HCT116 (cell line): ENCODE measurements at regions not wholly inside any gene's neighbourhood (a gene's known extent, or its start where the extent isn't known, plus 50 kb on each side); places are given as distances from the start of the nearest gene placed in this dataset.

ENCODE experiments used
- ATAC-seq: fragments of 200-7000 bp; cut with Tn5 transposase; 2 replicates; pipeline ENCODE4 v1.9.1; 2020; ENCODE audit warnings: mild to moderate bottlenecking, moderate library complexity
- BruUV-seq: library from RNA; stranded (reverse); fragments of 400-500 nt; replicated peaks from 2 replicates; lab custom pipeline; 2021; lab: Mats Ljungman, UMichigan
- CTCF ChIA-PET: fragments of 300-600 bp; sonication (Branson Sonifier 250); formaldehyde crosslinking; loops from one replicate; lab custom pipeline; 2021; ENCODE audit warnings: antibody characterized with exemption; lab: Charles Lee
- POLR2A ChIA-PET: fragments of 300-600, 350-600 bp; sonication (Branson Sonifier 250); formaldehyde crosslinking; loops from one replicate; lab custom pipeline; 2021; ENCODE audit warnings: antibody characterized with exemption; lab: Charles Lee
- RAD21 ChIA-PET, 2 experiments: fragments of 300-600 bp; sonication (Branson Sonifier 250); formaldehyde crosslinking; loops; one replicate each; lab custom pipeline; 2023; ENCODE audit warnings: low total read pairs in 2 of 2; ENCODE audit not compliant: uncharacterized antibody in 2 of 2, unreplicated experiment in 2 of 2, low non-redundant PET in 1 of 2; lab: Charles Lee
- DNase-seq: peaks from one replicate; pipeline ENCODE4 v3.0.0-alpha.2; 2010; ENCODE audit warnings: low read depth, low spot score
- H2AFZ ChIP-seq: fragments of 200-600 bp; shearing (Covaris generic), sonication (generic); 2 replicates; pipeline ENCODE4 v1.6.1; 2017; ENCODE audit warnings: low read depth, mixed run types, mixed read lengths, antibody characterized with exemption, low read length; ENCODE audit not compliant: poor library complexity, severe bottlenecking
- H3K27ac ChIP-seq: 2 replicates; pipeline ENCODE4 v1.5.1; 2012; ENCODE audit warnings: low read depth, low read length
- H3K27me3 ChIP-seq: fragments of 200-600 bp; sonication (generic); 2 replicates; pipeline ENCODE4 v1.6.1; 2016; ENCODE audit warnings: mixed run types, low read length, mixed read lengths; ENCODE audit not compliant: insufficient read depth
- H3K36me3 ChIP-seq, 2 experiments: fragments of 200-500 bp in 1 of 2; fragments of 200-600 bp in 1 of 2; sonication (Bioruptor generic) in 1 of 2; sonication (generic) in 1 of 2; 2 replicates each; pipeline versions ENCODE4 v1.5.1 to v1.6.1; 2014 to 2016; ENCODE audit warnings: low read length in 2 of 2, inconsistent platforms in 1 of 2, mixed read lengths in 1 of 2, mixed run types in 1 of 2; ENCODE audit not compliant: insufficient read depth in 2 of 2, control insufficient read depth in 1 of 2
- H3K4me1 ChIP-seq, 2 experiments: fragments of 200-600 bp in 1 of 2; sonication (generic) in 1 of 2; 2 replicates each; pipeline versions ENCODE4 v1.5.1 to v1.6.1; 2012 to 2017; ENCODE audit warnings: low read length in 2 of 2, inconsistent platforms in 1 of 2, mild to moderate bottlenecking in 1 of 2, mixed read lengths in 1 of 2, mixed run types in 1 of 2, moderate library complexity in 1 of 2; ENCODE audit not compliant: insufficient read depth in 2 of 2, control insufficient read depth in 1 of 2
- H3K4me2 ChIP-seq: fragments of 200-600 bp; sonication (generic); 2 replicates; pipeline ENCODE4 v1.6.1; 2017; ENCODE audit warnings: mixed run types, low read length, mixed read lengths
- H3K4me3 ChIP-seq, 2 experiments: fragments of 200-600 bp in 1 of 2; sonication (generic) in 1 of 2; replicated peaks in 1 of 2; 2 replicates each; pipeline ENCODE4 v1.5.1; 2011 to 2016; ENCODE audit warnings: low read length in 2 of 2, control low read depth in 1 of 2, low read depth in 1 of 2, mild to moderate bottlenecking in 1 of 2, mixed read lengths in 1 of 2, mixed run types in 1 of 2
- H3K79me2 ChIP-seq: fragments of 200-600 bp; sonication (generic); 2 replicates; pipeline ENCODE4 v1.6.1; 2017; ENCODE audit warnings: mild to moderate bottlenecking, mixed run types, low read length, moderate library complexity, mixed read lengths; ENCODE audit not compliant: insufficient read depth
- H3K9ac ChIP-seq: fragments of 200-600 bp; sonication (generic); 2 replicates; pipeline ENCODE4 v1.6.1; 2016; ENCODE audit warnings: low read length, mixed read lengths
- H3K9me2 ChIP-seq: fragments of 200-600 bp; sonication (generic), shearing (Covaris generic); 2 replicates; pipeline ENCODE4 v1.6.1; 2017; ENCODE audit warnings: mixed run types, mild to moderate bottlenecking, moderate library complexity; ENCODE audit not compliant: insufficient read depth
- H3K9me3 ChIP-seq, 2 experiments: fragments of 200-500 bp in 1 of 2; fragments of 200-600 bp in 1 of 2; sonication (Bioruptor generic) in 1 of 2; sonication (generic) in 1 of 2; 2 replicates each; pipeline ENCODE4 v1.6.1; 2014 to 2017; ENCODE audit warnings: low read length in 2 of 2, mixed read lengths in 2 of 2, inconsistent platforms in 1 of 2, low read depth in 1 of 2, mild to moderate bottlenecking in 1 of 2, mixed run types in 1 of 2, moderate library complexity in 1 of 2; ENCODE audit not compliant: control insufficient read depth in 1 of 2, insufficient read depth in 1 of 2
- H4K20me1 ChIP-seq: fragments of 200-600 bp; sonication (generic), shearing (Covaris generic); 2 replicates; pipeline ENCODE4 v1.6.1; 2017; ENCODE audit warnings: mixed run types, mild to moderate bottlenecking, moderate library complexity; ENCODE audit not compliant: insufficient read depth
- ATF3 ChIP-seq: IDR thresholded peaks from 2 replicates; pipeline ENCODE4 v1.6.1; 2012
- CBX3 ChIP-seq: IDR thresholded peaks from 2 replicates; pipeline ENCODE4 v1.6.1; 2012; ENCODE audit warnings: low read depth
- CEBPB ChIP-seq: IDR thresholded peaks from 2 replicates; pipeline ENCODE4 v1.6.1; 2012; ENCODE audit warnings: low read depth
- CTCF ChIP-seq, 3 experiments: fragments of 200-600 bp in 1 of 3; sonication (generic) in 1 of 3; IDR thresholded peaks in 2 of 3; conservative IDR thresholded peaks in 1 of 3; 2 replicates each; pipeline ENCODE4 v1.5.1; 2012 to 2017; ENCODE audit warnings: low read depth in 2 of 3, low read length in 2 of 3, antibody characterized with exemption in 1 of 3, borderline replicate concordance in 1 of 3, control low read depth in 1 of 3, mild to moderate bottlenecking in 1 of 3, mixed read lengths in 1 of 3, mixed run types in 1 of 3, moderate library complexity in 1 of 3; ENCODE audit not compliant: insufficient read depth in 1 of 3
- EGR1 ChIP-seq: IDR thresholded peaks from 2 replicates; pipeline ENCODE4 v1.6.1; 2012; ENCODE audit warnings: low read depth
- ELF1 ChIP-seq: IDR thresholded peaks from 2 replicates; pipeline ENCODE4 v1.6.1; 2012; ENCODE audit warnings: low read depth, borderline replicate concordance
- EZH2 ChIP-seq: fragments of 200-600 bp; sonication (generic); IDR thresholded peaks from 2 replicates; pipeline ENCODE4 v1.6.1; 2017; ENCODE audit warnings: antibody characterized with exemption, mixed run types
- EZH2phosphoT487 ChIP-seq: fragments of 200-600 bp; IDR thresholded peaks from 2 replicates; pipeline ENCODE4 v1.6.1; 2018; ENCODE audit warnings: antibody characterized with exemption, borderline replicate concordance
- FOSL1 ChIP-seq: IDR thresholded peaks from 2 replicates; pipeline ENCODE4 v1.6.1; 2012; ENCODE audit warnings: low read depth
- JUND ChIP-seq: IDR thresholded peaks from 2 replicates; pipeline ENCODE4 v1.6.1; 2012
- MAX ChIP-seq: IDR thresholded peaks from 2 replicates; pipeline ENCODE4 v1.6.1; 2012
- POLR2A ChIP-seq: IDR thresholded peaks from 2 replicates; pipeline ENCODE4 v1.7.0; 2011; ENCODE audit warnings: borderline replicate concordance; ENCODE audit not compliant: insufficient read depth, insufficient read length; ENCODE audit errors: extremely low read depth
- POLR2AphosphoS5 ChIP-seq: IDR thresholded peaks from 2 replicates; pipeline ENCODE4 v1.6.1; 2011; ENCODE audit warnings: mild to moderate bottlenecking, low read depth, low read length, moderate library complexity
- RAD21 ChIP-seq: IDR thresholded peaks from 2 replicates; pipeline ENCODE4 v1.6.1; 2012; ENCODE audit warnings: low read depth, mild to moderate bottlenecking
- REST ChIP-seq: IDR thresholded peaks from 2 replicates; pipeline ENCODE4 v1.6.1; 2012; ENCODE audit warnings: low read depth
- SRF ChIP-seq: IDR thresholded peaks from 2 replicates; pipeline ENCODE4 v1.6.1; 2012; ENCODE audit warnings: low read depth
- TCF7L2 ChIP-seq: IDR thresholded peaks from 2 replicates; pipeline ENCODE4 v1.7.0; 2011; ENCODE audit warnings: borderline replicate concordance, inconsistent platforms; ENCODE audit not compliant: insufficient read depth, insufficient read length; ENCODE audit errors: extremely low read depth
- YY1 ChIP-seq: IDR thresholded peaks from 2 replicates; pipeline ENCODE4 v1.6.1; 2011; ENCODE audit warnings: low read length, low read depth, moderate library complexity, mild to moderate bottlenecking; ENCODE audit not compliant: insufficient replicate concordance; ENCODE audit errors: extremely low read depth
- ZFX ChIP-seq: fragments of 450-650 bp; IDR thresholded peaks from 2 replicates; pipeline ENCODE4 v1.6.1; 2017
- ZNF274 ChIP-seq: fragments of 200-500 bp; sonication (Bioruptor generic); IDR thresholded peaks from 2 replicates; pipeline ENCODE4 v1.6.1; 2014; ENCODE audit warnings: mild to moderate bottlenecking, low read depth, low read length, inconsistent platforms
- intact Hi-C: fragments of 100-400 bp; cut with micrococcal nuclease; formaldehyde crosslinking; loops from 2 replicates; pipeline ENCODE4 v1.10.0; 2022

GRCh38 chr7:12161146-12161545 is 49.9 kb upstream of the TMEM106B start:
- H4K20me1 ChIP-seq: no peaks in the 10 kb centered on the region
- ATAC-seq (no peak), DNase-seq (no peak)
- intact Hi-C loops: no loop called here
- ChIA-PET POLR2A (no interaction called here), RAD21 (no interaction called here), CTCF (no interaction called here)
- H3K27ac ChIP-seq: no peak overlapping the region
- H3K36me3 ChIP-seq: no peaks in the 10 kb centered on the region
- no peak for TF ChIP-seq POLR2AphosphoS5
- no peak for TF ChIP-seq EZH2phosphoT487
- no peak for TF ChIP-seq YY1
- TF ChIP-seq SRF: no peak
- no peak for TF ChIP-seq MAX
- TF ChIP-seq RAD21: no peak
- TF ChIP-seq POLR2A: no peak
- TF ChIP-seq CBX3: no peak
- TF ChIP-seq FOSL1: no peak
- TF ChIP-seq EZH2: no peak
- no peak for TF ChIP-seq EGR1
- TF ChIP-seq ZFX: no peak
- no peak for TF ChIP-seq CTCF (IDR thresholded peaks at IDR 0.05 in 2 of 3, conservative IDR thresholded peaks at IDR 0.05 in 1 of 3; ENCODE audit: borderline replicate concordance in 1 of 3, insufficient read depth in 1 of 3, low read depth in 2 of 3, low read length in 2 of 3)
- TF ChIP-seq TCF7L2: no peak
- TF ChIP-seq ELF1: no peak
- TF ChIP-seq ATF3: no peak
- TF ChIP-seq JUND: no peak
- no peak for TF ChIP-seq CEBPB
- no peak for TF ChIP-seq ZNF274
- no peak for TF ChIP-seq REST
- BruUV-seq: no TSS peak
- H3K27me3 ChIP-seq: no peaks in the 10 kb centered on the region
- H3K4me3 ChIP-seq: no peak overlapping the region
- no peak overlapping the region for H3K4me2 ChIP-seq
- no peaks in the 10 kb centered on the region for H3K79me2 ChIP-seq
- H3K9me3 ChIP-seq: no peaks in the 10 kb centered on the region
- H3K9ac ChIP-seq: no peak overlapping the region
- H3K4me1 ChIP-seq: no peaks in the 10 kb centered on the region
- H3K9me2 ChIP-seq: no peaks in the 10 kb centered on the region
- H2AFZ ChIP-seq: no peak overlapping the region
